Activated T-helper 17 cell treated with anti-CD3 and anti-CD28 coated beads, Interleukin-2, amount 50 U/mL, for 72 hours (primary cell): ENCODE measurements at regions not wholly inside any gene's neighbourhood (a gene's known extent, or its start where the extent isn't known, plus 50 kb on each side); places are given as distances from the start of the nearest gene placed in this dataset.

Experiments used
- ATAC-seq: fragments of 150-1000 bp; cut with Tn5 transposase; replicated peaks from 2 replicates; pipeline ENCODE4 v1.10.0; 2021; ENCODE audit warnings: mild to moderate bottlenecking, moderate library complexity
- H3K27ac Mint-ChIP-seq: one replicate; pipeline ENCODE4 v1.8.0; 2022; ENCODE audit warnings: mixed read lengths
- H3K27me3 Mint-ChIP-seq: one replicate; pipeline ENCODE4 v1.8.0; 2022; ENCODE audit warnings: mixed read lengths
- H3K36me3 Mint-ChIP-seq: one replicate; pipeline ENCODE4 v1.8.0; 2022; ENCODE audit warnings: low read depth, mild to moderate bottlenecking, mixed read lengths
- H3K4me1 Mint-ChIP-seq: one replicate; pipeline ENCODE4 v1.8.0; 2022; ENCODE audit warnings: mixed read lengths
- H3K4me3 Mint-ChIP-seq: one replicate; pipeline ENCODE4 v1.8.0; 2022; ENCODE audit warnings: mild to moderate bottlenecking, mixed read lengths
- H3K9me3 Mint-ChIP-seq: one replicate; pipeline ENCODE4 v1.8.0; 2022; ENCODE audit warnings: mixed read lengths

DNA sequence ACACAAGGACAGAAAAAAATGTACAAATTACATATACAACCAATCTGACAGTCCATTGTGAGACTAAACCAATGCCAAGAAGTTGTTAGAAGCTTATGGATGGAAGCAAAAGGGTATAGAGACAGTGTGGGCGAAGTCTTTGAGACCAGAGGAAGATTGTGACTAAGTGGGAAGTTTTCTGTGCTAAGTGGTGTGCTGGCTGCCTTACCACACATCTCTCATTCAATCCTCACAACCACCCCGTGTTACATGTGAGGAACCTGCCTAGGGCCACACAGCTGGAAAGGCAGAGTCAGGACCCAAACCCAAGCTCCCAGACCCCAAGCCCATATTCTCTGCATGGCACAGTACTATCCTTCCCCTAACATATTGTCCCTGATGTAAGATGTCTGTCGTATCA lies 53.5 kb upstream of the DUSP10 start:
- peak; percentile 74 for ATAC-seq
- peaks cover 20% of the 10 kb centered on the region for H3K4me1 Mint-ChIP-seq
- H3K27me3 Mint-ChIP-seq = no peaks in the 10 kb centered on the region
- H3K9me3 Mint-ChIP-seq = peaks cover 7% of the 10 kb centered on the region
- H3K36me3 Mint-ChIP-seq = no peaks in the 10 kb centered on the region
- peak overlapping the region; percentile 49 for H3K4me3 Mint-ChIP-seq
- H3K27ac Mint-ChIP-seq = peak overlapping the region; percentile 86

GRCh38 chr1:221794935-221795334 lies 53.0 kb upstream of the DUSP10 start:
- peak overlapping the region; percentile 49 for H3K4me3 Mint-ChIP-seq
- no peaks in the 10 kb centered on the region for H3K36me3 Mint-ChIP-seq
- H3K27ac Mint-ChIP-seq = peak overlapping the region; percentile 86
- no peaks in the 10 kb centered on the region for H3K27me3 Mint-ChIP-seq
- peaks cover 5% of the 10 kb centered on the region for H3K9me3 Mint-ChIP-seq
- ATAC-seq = peak; percentile 46
- peaks cover 20% of the 10 kb centered on the region for H3K4me1 Mint-ChIP-seq

DNA sequence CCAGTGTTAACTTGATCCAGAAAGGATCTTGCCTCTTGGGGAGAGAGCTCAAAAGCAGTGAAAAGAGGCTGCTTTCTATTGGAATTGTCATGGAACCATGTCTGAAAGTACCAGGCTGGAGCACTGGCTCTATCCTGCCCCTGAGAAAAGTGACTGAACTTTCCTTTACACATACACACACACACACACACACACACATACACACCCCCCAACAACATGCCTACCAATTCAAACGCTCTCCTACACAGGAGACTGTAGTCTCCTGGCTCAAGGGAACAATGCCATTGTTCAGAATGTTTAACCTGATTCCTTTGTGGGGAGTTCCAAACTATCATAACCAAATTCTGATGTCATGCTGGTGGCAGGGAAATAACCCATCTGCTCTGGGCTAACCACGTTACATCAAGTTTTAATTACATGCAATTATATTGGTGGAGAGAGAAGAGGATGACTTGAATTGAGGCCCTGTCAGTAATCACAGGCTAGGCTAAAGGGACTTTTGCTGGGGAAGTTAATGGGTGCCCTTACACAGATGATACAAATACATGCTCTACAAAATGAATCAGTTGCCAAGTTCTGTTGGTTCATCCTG lies 52.3 kb upstream of the DUSP10 start:
- no peaks in the 10 kb centered on the region for H3K27me3 Mint-ChIP-seq
- H3K27ac Mint-ChIP-seq = peak overlapping the region; percentile 86
- no peaks in the 10 kb centered on the region for H3K36me3 Mint-ChIP-seq
- peaks cover 20% of the 10 kb centered on the region for H3K4me1 Mint-ChIP-seq
- H3K9me3 Mint-ChIP-seq = no peaks in the 10 kb centered on the region
- H3K4me3 Mint-ChIP-seq = peak overlapping the region; percentile 49
- peak; percentile 89 for ATAC-seq

- Mint-ChIP-seq H3K36me3 (no peaks in the 10 kb centered on the region), H3K9me3 (no peaks in the 10 kb centered on the region), H3K27me3 (no peaks in the 10 kb centered on the region), H3K4me1 (peaks cover 20% of the 10 kb centered on the region), H3K27ac (peak overlapping the region; percentile 86), H3K4me3 (peak overlapping the region; percentile 49)
- peak; percentile 13 for ATAC-seq
Observed at GRCh38 chr1:221793439-221794078, 51.7 kb upstream of the DUSP10 start.

DNA sequence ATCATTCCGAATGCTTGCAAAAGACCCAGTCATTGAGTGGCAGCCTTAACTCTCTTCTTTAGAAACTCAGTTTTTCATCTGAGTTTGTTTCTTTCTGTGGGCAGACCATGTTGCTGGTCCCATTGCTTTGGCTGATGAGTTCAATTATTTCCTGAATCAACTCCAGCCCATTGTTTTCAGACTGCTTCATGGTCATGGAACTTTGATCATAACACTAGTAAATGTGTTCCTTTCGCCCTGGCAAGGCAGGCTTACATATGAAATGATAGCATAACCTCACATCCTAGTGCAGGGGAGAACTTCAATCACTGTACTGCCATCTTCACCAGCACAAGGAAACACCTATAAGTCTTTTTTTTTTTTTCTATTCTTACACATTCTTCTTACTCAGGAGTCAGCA lies 50.0 kb upstream of the DUSP10 start:
- no peak overlapping the region for H3K27ac Mint-ChIP-seq
- H3K4me1 Mint-ChIP-seq = peaks cover 20% of the 10 kb centered on the region
- no peaks in the 10 kb centered on the region for H3K36me3 Mint-ChIP-seq
- H3K27me3 Mint-ChIP-seq = no peaks in the 10 kb centered on the region
- no peaks in the 10 kb centered on the region for H3K9me3 Mint-ChIP-seq
- no peak overlapping the region for H3K4me3 Mint-ChIP-seq
- no peak for ATAC-seq
